CD4-positive, alpha-beta T cell treated with Interleukin-1 beta for 1 hour (primary cell): ENCODE measurements at regions not wholly inside any gene's neighbourhood (a gene's known extent, or its start where the extent isn't known, plus 50 kb on each side); places are given as distances from the start of the nearest gene placed in this dataset.
"Not testable (repeated sequence)": the region's sequence is repeated elsewhere in the genome, so short reads cannot be mapped to it uniquely, and the experiment has no call there.

ENCODE experiments used
- DNase-seq, 2 donors: peaks; one replicate each; pipeline ENCODE4 v3.0.0-alpha.2; 2020 to 2022

- no peak for DNase-seq
These were observed 458.6 kb upstream of the ATXN8OS start for GRCh38 chr13:69649063-69649392.

- no peak for DNase-seq
These were observed 459.1 kb upstream of the ATXN8OS start for GRCh38 chr13:69648340-69649062.

GRCh38 chr13:69644447-69644846 lies 463.2 kb upstream of the ATXN8OS start:
- DNase-seq, result no peak

- DNase-seq, result no peak
These were observed 465.9 kb upstream of the ATXN8OS start for GRCh38 chr13:69641773-69642172.

GRCh38 chr13:69633044-69633443 lies 474.6 kb upstream of the ATXN8OS start:
- no peak for DNase-seq

- no peak for DNase-seq
These were observed 483.7 kb upstream of the ATXN8OS start for GRCh38 chr13:69623973-69624372.

- no peak for DNase-seq
These were observed 488.0 kb upstream of the ATXN8OS start for GRCh38 chr13:69619651-69620050.

GRCh38 chr13:69618838-69619237 lies 488.8 kb upstream of the ATXN8OS start:
- no peak for DNase-seq

- DNase-seq, result no peak
These were observed 489.2 kb upstream of the ATXN8OS start for GRCh38 chr13:69618393-69618792.

- no peak for DNase-seq
These were observed 490.0 kb upstream of the ATXN8OS start for GRCh38 chr13:69617587-69617986.

- DNase-seq, result no peak
These were observed 491.2 kb upstream of the ATXN8OS start for GRCh38 chr13:69616396-69616795.

GRCh38 chr13:69615055-69615454 lies 492.6 kb upstream of the ATXN8OS start:
- not testable (repeated sequence) for DNase-seq

GRCh38 chr13:69604698-69605097 lies 502.9 kb upstream of the ATXN8OS start:
- no peak for DNase-seq

- DNase-seq, result no peak
These were observed 504.3 kb upstream of the ATXN8OS start for GRCh38 chr13:69603144-69603853.

- DNase-seq, result no peak
These were observed 506.0 kb upstream of the ATXN8OS start for GRCh38 chr13:69601661-69602060.

- DNase-seq, result no peak
These were observed 506.8 kb upstream of the ATXN8OS start for GRCh38 chr13:69600811-69601210.

- DNase-seq, result no peak
These were observed 510.5 kb upstream of the ATXN8OS start for GRCh38 chr13:69597088-69597487.

GRCh38 chr13:69595181-69595580 lies 512.4 kb upstream of the ATXN8OS start:
- no peak for DNase-seq

GRCh38 chr13:69591437-69591836 lies 516.2 kb upstream of the ATXN8OS start:
- no peak for DNase-seq

GRCh38 chr13:69589531-69590235 lies 517.9 kb upstream of the ATXN8OS start:
- DNase-seq, result no peak

GRCh38 chr13:69585656-69586055 lies 522.0 kb upstream of the ATXN8OS start:
- no peak for DNase-seq

GRCh38 chr13:69580255-69580654 lies 527.4 kb upstream of the ATXN8OS start:
- no peak for DNase-seq

GRCh38 chr13:69579351-69579750 lies 528.3 kb upstream of the ATXN8OS start:
- DNase-seq, result no peak
